ENCODE measurements at regions not wholly inside any gene's neighbourhood (a gene's known extent, or its start where the extent isn't known, plus 50 kb on each side); places are given as distances from the start of the nearest gene placed in this dataset.

GRCh38 chr10:110365356-110366143 is 60.8 kb upstream of the SMNDC1 start:
- no peak for TF ChIP-seq CTCF (conservative IDR thresholded peaks at IDR 0.05; ENCODE audit: low read depth, low read length)
- TF ChIP-seq EZH2 (IDR thresholded peaks at IDR 0.05; ENCODE audit: borderline replicate concordance, low read depth, low read length, poor library complexity, severe bottlenecking): no peak

Measured in A673 (cell line).